GM04503 (cell line): ENCODE measurements at regions not wholly inside any gene's neighbourhood (a gene's known extent, or its start where the extent isn't known, plus 50 kb on each side); places are given as distances from the start of the nearest gene placed in this dataset.

Experiments
- DNase-seq: peaks from one replicate; pipeline ENCODE4 v3.0.0-alpha.2; 2012; ENCODE audit warnings: low read depth

GRCh38 chr6:80457439-80457933 lies 351.0 kb downstream of the BCKDHB start:
- DNase-seq, result peak; percentile 93

GRCh38 chr6:80456724-80457438 lies 350.4 kb downstream of the BCKDHB start:
- DNase-seq, result no peak

GRCh38 chr6:80454661-80455365 lies 348.3 kb downstream of the BCKDHB start:
- no peak for DNase-seq

GRCh38 chr6:80454197-80454596 lies 347.7 kb downstream of the BCKDHB start:
- peak; percentile 96 for DNase-seq

- DNase-seq, result no peak
Measured at GRCh38 chr6:80449726-80450125, 343.3 kb downstream of the BCKDHB start.

GRCh38 chr6:80446454-80447045 lies 340.1 kb downstream of the BCKDHB start:
- no peak for DNase-seq

GRCh38 chr6:80445751-80446150 lies 339.3 kb downstream of the BCKDHB start:
- no peak for DNase-seq

- no peak for DNase-seq
Measured at GRCh38 chr6:80442366-80442765, 335.9 kb downstream of the BCKDHB start.

- DNase-seq, result no peak
Measured at GRCh38 chr6:80441131-80441530, 334.7 kb downstream of the BCKDHB start.

GRCh38 chr6:80440496-80441115 lies 334.1 kb downstream of the BCKDHB start:
- DNase-seq, result no peak

GRCh38 chr6:80439721-80440470 lies 333.4 kb downstream of the BCKDHB start:
- DNase-seq, result no peak

GRCh38 chr6:80438772-80439171 lies 332.3 kb downstream of the BCKDHB start:
- peak; percentile 80 for DNase-seq

- no peak for DNase-seq
Measured at GRCh38 chr6:80437801-80438200, 331.3 kb downstream of the BCKDHB start.

- DNase-seq, result no peak
Measured at GRCh38 chr6:80437221-80437620, 330.8 kb downstream of the BCKDHB start.

- no peak for DNase-seq
Measured at GRCh38 chr6:80436663-80437062, 330.2 kb downstream of the BCKDHB start.

- DNase-seq, result no peak
Measured at GRCh38 chr6:80435457-80435856, 329.0 kb downstream of the BCKDHB start.

- no peak for DNase-seq
Measured at GRCh38 chr6:80434691-80435350, 328.4 kb downstream of the BCKDHB start.

- DNase-seq, result no peak
Measured at GRCh38 chr6:80433673-80434025, 327.2 kb downstream of the BCKDHB start.

- no peak for DNase-seq
Measured at GRCh38 chr6:80433010-80433672, 326.7 kb downstream of the BCKDHB start.

GRCh38 chr6:80425089-80425823 lies 318.8 kb downstream of the BCKDHB start:
- peak; percentile 100 for DNase-seq
